ENCODE measurements at regions not wholly inside any gene's neighbourhood (a gene's known extent, or its start where the extent isn't known, plus 50 kb on each side); places are given as distances from the start of the nearest gene placed in this dataset.

DNA sequence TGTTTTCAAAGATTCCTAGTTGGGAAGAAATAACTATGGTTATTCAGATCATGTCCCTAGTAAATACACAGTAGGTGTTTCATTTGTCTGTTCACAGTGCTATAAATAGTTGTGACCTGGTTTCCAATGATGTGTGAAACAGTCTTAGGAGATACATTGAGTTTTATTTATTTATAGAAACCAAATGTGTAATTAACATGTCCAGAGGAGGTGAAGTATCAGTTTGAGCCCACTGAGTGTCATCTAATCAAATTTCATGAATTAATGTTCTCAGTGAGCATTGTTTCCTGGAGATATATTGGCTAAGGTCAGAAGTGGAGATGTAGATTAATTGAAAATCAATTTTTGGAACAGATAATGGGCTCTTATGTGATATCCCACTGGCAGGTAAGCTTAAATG lies 996.3 kb downstream of the FSTL5 start:
- in situ Hi-C loops (cut with HindIII; ENCODE audit: low pct_unique_long_range_greater_than_20kb, low sequenced_read_pairs) = no loop called here
- no peak for DNase-seq (ENCODE audit: low read depth in 1 of 2, low spot score in 1 of 2)
- no peak for TF ChIP-seq JUND (IDR thresholded peaks at IDR 0.05; ENCODE audit: low read depth)

DNA sequence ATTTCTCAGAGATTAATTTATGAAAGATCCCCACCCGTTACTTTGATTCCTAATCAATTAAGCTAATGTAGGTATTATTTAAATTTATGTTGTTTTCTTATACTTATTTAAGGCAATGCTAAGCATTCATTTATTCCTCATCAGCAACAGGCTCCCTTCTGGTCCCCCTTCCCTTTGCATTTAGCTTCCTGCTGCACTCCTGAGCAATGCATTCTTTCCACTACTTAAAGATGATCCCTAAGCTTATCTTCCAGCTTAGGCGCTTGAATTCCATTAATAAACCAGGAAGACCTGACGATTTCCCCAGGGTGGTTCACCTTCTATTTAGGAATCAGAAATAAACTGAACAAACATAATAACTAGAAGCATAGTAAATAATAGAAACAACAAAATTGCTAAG lies 1003.1 kb downstream of the FSTL5 start:
- TF ChIP-seq JUND (IDR thresholded peaks at IDR 0.05; ENCODE audit: low read depth) = no peak
- in situ Hi-C loops (cut with HindIII; ENCODE audit: low pct_unique_long_range_greater_than_20kb, low sequenced_read_pairs) = no loop called here
- no peak for DNase-seq (ENCODE audit: low read depth in 1 of 2, low spot score in 1 of 2)

- no peak for TF ChIP-seq JUND (IDR thresholded peaks at IDR 0.05; ENCODE audit: low read depth)
- in situ Hi-C loops (cut with HindIII; ENCODE audit: low pct_unique_long_range_greater_than_20kb, low sequenced_read_pairs) = no loop called here
- DNase-seq (ENCODE audit: low read depth in 1 of 2, low spot score in 1 of 2) = peak in 1 of 2 experiments; percentile 16
These were observed 1015.7 kb downstream of the FSTL5 start for GRCh38 chr4:161148051-161148450.

- in situ Hi-C loops (cut with HindIII; ENCODE audit: low pct_unique_long_range_greater_than_20kb, low sequenced_read_pairs) = no loop called here
- DNase-seq (ENCODE audit: low read depth in 1 of 2, low spot score in 1 of 2) = no peak
- no peak for TF ChIP-seq JUND (IDR thresholded peaks at IDR 0.05; ENCODE audit: low read depth)
These were observed 1020.4 kb downstream of the FSTL5 start for GRCh38 chr4:161143375-161143774.

DNA sequence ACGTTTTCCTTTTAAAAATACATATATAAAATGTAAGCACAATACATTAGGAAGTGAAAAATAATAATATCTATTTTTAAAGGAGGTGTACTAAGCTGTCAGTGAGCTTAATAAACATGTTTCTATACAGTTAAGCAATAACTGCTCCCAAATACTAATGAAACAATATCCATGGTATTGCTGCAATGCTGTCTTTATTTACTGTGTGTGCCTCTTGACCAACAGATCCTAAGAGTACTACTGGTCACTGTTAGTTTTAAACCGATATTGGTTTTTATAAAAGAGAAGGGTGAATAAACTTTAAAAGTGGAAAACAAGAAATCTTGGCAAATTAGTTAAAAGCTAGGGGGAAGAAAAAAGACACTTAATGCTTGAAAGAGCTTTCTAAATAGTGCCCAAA lies 1029.0 kb downstream of the FSTL5 start:
- DNase-seq (ENCODE audit: low read depth in 1 of 2, low spot score in 1 of 2) = no peak
- in situ Hi-C loops (cut with HindIII; ENCODE audit: low pct_unique_long_range_greater_than_20kb, low sequenced_read_pairs) = no loop called here
- TF ChIP-seq JUND (IDR thresholded peaks at IDR 0.05; ENCODE audit: low read depth) = no peak

DNA sequence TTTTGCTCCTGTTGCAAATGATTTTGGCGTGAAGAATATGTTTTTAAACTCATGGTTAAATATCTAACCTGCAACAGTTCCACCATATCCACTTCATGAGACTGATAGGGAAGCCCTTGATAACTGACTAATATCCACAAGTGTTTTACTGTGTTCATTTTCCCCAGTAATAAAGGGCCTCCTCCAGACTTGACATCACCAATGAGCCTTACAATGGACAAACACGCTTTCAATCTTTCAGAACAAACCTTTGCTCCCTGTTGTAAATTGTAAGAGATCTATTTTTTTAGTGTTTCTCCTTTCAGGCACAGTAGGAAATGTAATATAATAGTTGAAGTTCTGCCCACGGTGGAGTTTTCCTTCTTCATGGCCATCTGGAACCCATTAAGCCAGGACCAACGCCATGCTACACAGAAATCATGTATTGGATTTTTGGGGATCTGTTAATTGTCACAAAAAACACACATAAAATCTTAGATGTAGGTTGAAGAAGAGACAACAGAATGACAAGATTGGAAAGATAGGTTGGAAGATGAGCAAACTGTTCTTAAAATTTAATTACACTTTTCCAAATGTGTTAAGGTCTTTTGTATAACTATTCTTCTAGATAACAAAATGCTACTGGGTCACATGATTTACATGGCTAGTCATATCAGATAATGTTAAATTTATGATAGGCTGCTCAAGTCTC lies 1030.1 kb downstream of the FSTL5 start:
- TF ChIP-seq JUND (IDR thresholded peaks at IDR 0.05; ENCODE audit: low read depth) = no peak
- in situ Hi-C loops (cut with HindIII; ENCODE audit: low pct_unique_long_range_greater_than_20kb, low sequenced_read_pairs) = no loop called here
- no peak for DNase-seq (ENCODE audit: low read depth in 1 of 2, low spot score in 1 of 2)

DNA sequence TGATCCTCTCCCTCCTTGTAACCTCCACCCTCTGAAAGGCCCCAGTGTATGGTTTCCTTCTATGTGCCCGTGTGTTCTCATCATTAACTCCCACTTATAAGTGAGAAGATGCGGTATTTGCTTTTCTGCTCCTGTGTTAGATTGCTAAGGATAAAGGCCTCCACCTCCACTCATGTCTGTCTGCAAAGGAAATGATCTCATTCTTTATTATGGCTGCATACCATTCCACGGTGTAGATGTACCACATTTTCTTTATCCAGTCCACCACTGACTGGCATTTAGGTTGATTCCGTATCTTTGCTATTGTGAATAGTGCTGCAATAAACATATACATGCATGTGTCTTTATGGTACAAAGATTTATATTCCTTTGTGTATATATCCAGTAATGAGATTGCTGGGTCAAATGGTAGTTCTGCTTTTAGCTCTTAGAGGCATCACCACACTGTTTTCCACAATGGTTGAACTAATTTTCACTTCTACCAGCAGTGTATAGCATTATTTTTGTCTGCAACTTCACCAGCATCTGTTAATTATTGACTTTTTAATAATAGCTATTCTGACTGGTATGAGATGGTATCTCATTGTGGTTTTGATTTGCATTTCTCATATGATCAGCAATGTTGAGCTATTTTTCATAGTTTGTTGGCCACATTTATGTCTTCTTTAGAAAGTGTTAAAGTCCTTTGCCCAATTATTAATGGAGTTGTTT lies 1030.9 kb downstream of the FSTL5 start:
- in situ Hi-C loops (cut with HindIII; ENCODE audit: low pct_unique_long_range_greater_than_20kb, low sequenced_read_pairs) = no loop called here
- TF ChIP-seq JUND (IDR thresholded peaks at IDR 0.05; ENCODE audit: low read depth) = no peak
- no peak for DNase-seq (ENCODE audit: low read depth in 1 of 2, low spot score in 1 of 2)

DNA sequence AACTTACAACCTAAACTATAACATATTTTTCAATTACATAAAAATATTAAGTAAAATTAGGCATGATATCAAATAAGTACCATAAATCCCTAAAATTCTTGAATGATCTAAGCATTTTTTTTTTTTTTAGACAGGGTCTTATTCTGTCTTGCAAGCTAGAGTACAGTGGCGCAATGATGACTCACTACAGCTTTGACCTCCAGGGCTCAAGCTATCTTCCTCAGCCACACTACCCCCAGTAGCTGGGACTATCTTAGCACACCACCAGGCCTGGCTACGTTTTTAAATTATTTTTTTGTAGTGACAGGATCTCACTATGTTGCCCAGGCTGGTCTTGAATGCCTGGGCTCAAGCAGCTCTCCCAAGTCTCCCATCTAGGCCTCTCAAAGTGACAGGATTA lies 1042.3 kb downstream of the FSTL5 start:
- DNase-seq (ENCODE audit: low read depth in 1 of 2, low spot score in 1 of 2) = no peak
- in situ Hi-C loops (cut with HindIII; ENCODE audit: low pct_unique_long_range_greater_than_20kb, low sequenced_read_pairs) = no loop called here
- TF ChIP-seq JUND (IDR thresholded peaks at IDR 0.05; ENCODE audit: low read depth) = no peak

GRCh38 chr4:161101881-161102280 lies 1061.9 kb downstream of the FSTL5 start:
- in situ Hi-C loops (cut with HindIII; ENCODE audit: low pct_unique_long_range_greater_than_20kb, low sequenced_read_pairs) = no loop called here
- no peak for TF ChIP-seq JUND (IDR thresholded peaks at IDR 0.05; ENCODE audit: low read depth)
- DNase-seq (ENCODE audit: low read depth in 1 of 2, low spot score in 1 of 2) = no peak

- no peak for DNase-seq (ENCODE audit: low read depth in 1 of 2, low spot score in 1 of 2)
- in situ Hi-C loops (cut with HindIII; ENCODE audit: low pct_unique_long_range_greater_than_20kb, low sequenced_read_pairs) = no loop called here
- no peak for TF ChIP-seq JUND (IDR thresholded peaks at IDR 0.05; ENCODE audit: low read depth)
These were observed 1066.0 kb downstream of the FSTL5 start for GRCh38 chr4:161097821-161098220.

DNA sequence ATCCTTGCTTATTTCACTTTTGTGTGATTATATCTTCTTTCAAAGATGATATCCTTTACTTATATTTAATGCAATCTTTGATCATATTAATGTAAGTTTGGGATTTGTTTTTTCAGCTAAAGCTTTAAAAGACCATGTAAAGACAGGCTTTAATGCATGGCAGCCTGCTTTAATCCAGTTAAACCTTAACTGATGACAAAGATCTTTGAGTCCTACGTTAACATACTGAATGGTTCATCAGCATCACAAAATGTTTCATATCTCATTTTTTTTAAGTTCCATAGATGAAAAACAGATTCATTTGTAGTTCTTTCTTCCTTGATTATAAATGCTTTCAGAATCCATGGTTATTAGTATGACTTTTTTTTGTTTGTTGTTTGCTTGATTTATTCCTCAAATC lies 1102.8 kb downstream of the FSTL5 start:
- in situ Hi-C loops (cut with HindIII; ENCODE audit: low pct_unique_long_range_greater_than_20kb, low sequenced_read_pairs) = no loop called here
- TF ChIP-seq JUND (IDR thresholded peaks at IDR 0.05; ENCODE audit: low read depth) = no peak
- DNase-seq (ENCODE audit: low read depth in 1 of 2, low spot score in 1 of 2) = no peak

Measured in T47D (cell line).